Uterus (tissue), 2 donors: ENCODE measurements at regions not wholly inside any gene's neighbourhood (a gene's known extent, or its start where the extent isn't known, plus 50 kb on each side); places are given as distances from the start of the nearest gene placed in this dataset.

Source experiments
- POLR2A ChIP-seq, 2 donors: fragments of 450-650 bp; IDR thresholded peaks; one replicate each; pipeline ENCODE4 v1.6.1; 2016; ENCODE audit warnings: antibody characterized with exemption in 2 of 2, mild to moderate bottlenecking in 1 of 2, moderate library complexity in 1 of 2
- TF ChIP-seq, protein P1 (sequence below), 4 experiments: fragments of 200-600 bp in 2 of 4; fragments of 450-650 bp in 2 of 4; sonication (generic) in 2 of 4; IDR thresholded peaks; one replicate each; pipeline ENCODE4 v1.5.1; 2016 to 2019; ENCODE audit warnings: antibody characterized with exemption in 4 of 4, mild to moderate bottlenecking in 2 of 4, moderate library complexity in 1 of 4

DNA sequence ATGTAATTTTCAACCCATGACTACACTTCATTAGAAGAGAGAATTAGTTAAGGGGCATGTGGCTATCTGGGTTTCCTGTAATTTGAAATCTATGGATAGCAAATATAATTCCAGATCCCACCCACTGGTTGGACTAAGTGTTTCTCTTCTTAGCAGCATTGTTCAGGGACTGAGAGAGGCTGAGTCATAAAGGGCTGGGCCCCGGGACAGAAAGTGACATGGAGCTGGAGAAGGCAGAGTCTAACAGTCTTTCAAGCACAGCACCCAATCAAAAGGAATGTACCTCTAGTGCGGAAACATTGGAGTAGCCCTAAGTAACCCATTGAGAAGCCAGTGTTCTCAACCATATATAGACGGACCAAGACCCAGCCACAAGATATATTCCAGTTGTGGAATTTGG is 363.9 kb downstream of the DHX35 start:
- no peak for TF ChIP-seq POLR2A (IDR thresholded peaks at IDR 0.05)
- TF ChIP-seq, protein P1, sequence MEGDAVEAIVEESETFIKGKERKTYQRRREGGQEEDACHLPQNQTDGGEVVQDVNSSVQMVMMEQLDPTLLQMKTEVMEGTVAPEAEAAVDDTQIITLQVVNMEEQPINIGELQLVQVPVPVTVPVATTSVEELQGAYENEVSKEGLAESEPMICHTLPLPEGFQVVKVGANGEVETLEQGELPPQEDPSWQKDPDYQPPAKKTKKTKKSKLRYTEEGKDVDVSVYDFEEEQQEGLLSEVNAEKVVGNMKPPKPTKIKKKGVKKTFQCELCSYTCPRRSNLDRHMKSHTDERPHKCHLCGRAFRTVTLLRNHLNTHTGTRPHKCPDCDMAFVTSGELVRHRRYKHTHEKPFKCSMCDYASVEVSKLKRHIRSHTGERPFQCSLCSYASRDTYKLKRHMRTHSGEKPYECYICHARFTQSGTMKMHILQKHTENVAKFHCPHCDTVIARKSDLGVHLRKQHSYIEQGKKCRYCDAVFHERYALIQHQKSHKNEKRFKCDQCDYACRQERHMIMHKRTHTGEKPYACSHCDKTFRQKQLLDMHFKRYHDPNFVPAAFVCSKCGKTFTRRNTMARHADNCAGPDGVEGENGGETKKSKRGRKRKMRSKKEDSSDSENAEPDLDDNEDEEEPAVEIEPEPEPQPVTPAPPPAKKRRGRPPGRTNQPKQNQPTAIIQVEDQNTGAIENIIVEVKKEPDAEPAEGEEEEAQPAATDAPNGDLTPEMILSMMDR (IDR thresholded peaks at IDR 0.05): no peak
